ENCODE measurements at regions not wholly inside any gene's neighbourhood (a gene's known extent, or its start where the extent isn't known, plus 50 kb on each side); places are given as distances from the start of the nearest gene placed in this dataset.

DNA sequence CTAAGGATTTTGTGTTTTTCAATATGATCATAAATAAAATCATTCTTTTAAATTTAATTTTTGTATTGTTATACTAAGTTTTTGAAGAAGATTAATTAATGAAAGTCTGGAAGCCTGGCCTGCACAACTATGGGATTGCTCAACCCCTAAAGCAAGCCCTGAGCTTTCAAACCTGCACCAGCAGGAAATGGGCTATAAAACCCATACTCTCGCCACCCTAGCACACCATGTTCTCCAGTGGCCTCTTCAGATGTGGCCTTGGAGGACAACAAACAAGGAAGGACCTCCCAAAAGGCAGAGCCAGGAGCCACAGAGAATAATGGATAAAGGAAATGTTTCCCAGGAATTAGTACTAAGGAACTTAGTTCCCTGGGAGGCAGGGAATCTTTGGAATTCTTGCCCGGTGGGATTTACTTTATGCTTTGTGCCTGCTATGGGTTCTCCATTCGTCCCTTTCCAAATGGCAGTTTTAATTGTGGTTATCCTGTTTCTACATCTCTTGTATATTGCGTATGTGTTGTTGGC, 212.5 kb downstream of the ZFP36L2 start:
- Histone ChIP-seq H3K4me3 (ENCODE audit: low read length, poor library complexity, severe bottlenecking) (no peak overlapping the region), H3K4me1 (ENCODE audit: insufficient read depth, low read length, poor library complexity, severe bottlenecking) (peaks cover 38% of the 10 kb centered on the region), H3K9me3 (ENCODE audit: insufficient read depth, low read depth, low read length) (no peaks in the 10 kb centered on the region), H3K27me3 (ENCODE audit: insufficient read depth, low read length, poor library complexity, severe bottlenecking) (no peaks in the 10 kb centered on the region), H3K4me2 (ENCODE audit: low read depth, low read length, poor library complexity, severe bottlenecking) (peak overlapping the region; percentile 41), H3K9me2 (replicated peaks; ENCODE audit: low read depth, low read length) (no peaks in the 10 kb centered on the region), H3K9ac (ENCODE audit: low read depth, low read length, poor library complexity, severe bottlenecking) (no peak overlapping the region), H4K20me1 (ENCODE audit: insufficient read depth, low read length, poor library complexity, severe bottlenecking) (no peaks in the 10 kb centered on the region), H3K36me3 (ENCODE audit: insufficient read depth, low read length) (no peaks in the 10 kb centered on the region), H3F3A (ENCODE audit: low read depth) (no peaks in the 10 kb centered on the region), H3K79me2 (ENCODE audit: insufficient read depth, low read length) (no peaks in the 10 kb centered on the region), H2AFZ (ENCODE audit: low read length) (no peak overlapping the region)
- TF ChIP-seq EZH2phosphoT487 (IDR thresholded peaks at IDR 0.05; ENCODE audit: borderline replicate concordance), result no peak
- TF ChIP-seq, protein P1, sequence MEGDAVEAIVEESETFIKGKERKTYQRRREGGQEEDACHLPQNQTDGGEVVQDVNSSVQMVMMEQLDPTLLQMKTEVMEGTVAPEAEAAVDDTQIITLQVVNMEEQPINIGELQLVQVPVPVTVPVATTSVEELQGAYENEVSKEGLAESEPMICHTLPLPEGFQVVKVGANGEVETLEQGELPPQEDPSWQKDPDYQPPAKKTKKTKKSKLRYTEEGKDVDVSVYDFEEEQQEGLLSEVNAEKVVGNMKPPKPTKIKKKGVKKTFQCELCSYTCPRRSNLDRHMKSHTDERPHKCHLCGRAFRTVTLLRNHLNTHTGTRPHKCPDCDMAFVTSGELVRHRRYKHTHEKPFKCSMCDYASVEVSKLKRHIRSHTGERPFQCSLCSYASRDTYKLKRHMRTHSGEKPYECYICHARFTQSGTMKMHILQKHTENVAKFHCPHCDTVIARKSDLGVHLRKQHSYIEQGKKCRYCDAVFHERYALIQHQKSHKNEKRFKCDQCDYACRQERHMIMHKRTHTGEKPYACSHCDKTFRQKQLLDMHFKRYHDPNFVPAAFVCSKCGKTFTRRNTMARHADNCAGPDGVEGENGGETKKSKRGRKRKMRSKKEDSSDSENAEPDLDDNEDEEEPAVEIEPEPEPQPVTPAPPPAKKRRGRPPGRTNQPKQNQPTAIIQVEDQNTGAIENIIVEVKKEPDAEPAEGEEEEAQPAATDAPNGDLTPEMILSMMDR (conservative IDR thresholded peaks at IDR 0.05; ENCODE audit: low read length), result no peak

DNA sequence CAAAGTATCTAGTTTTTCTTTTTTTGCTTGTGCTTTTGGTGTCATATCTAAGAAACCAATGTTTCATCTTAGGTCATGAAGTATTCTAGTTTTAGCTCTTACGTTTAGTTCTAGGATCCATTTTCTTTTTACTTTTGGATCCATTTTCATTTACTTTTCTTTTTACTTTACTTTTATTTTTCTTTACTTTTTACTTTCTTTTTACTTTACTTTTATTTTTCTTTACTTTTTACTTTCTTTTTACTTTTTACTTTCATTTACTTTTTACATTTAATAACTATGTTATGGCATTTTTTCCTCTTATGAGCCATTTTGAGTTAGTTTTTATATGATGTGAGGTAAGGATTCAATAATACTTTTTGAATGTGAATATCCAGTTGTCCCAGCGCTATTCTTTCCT, 213.4 kb downstream of the ZFP36L2 start:
- Histone ChIP-seq H3K4me1 (ENCODE audit: insufficient read depth, low read length, poor library complexity, severe bottlenecking) (peaks cover 38% of the 10 kb centered on the region), H3K4me3 (ENCODE audit: low read length, poor library complexity, severe bottlenecking) (no peak overlapping the region), H3K9me2 (replicated peaks; ENCODE audit: low read depth, low read length) (no peaks in the 10 kb centered on the region), H2AFZ (ENCODE audit: low read length) (no peak overlapping the region), H4K20me1 (ENCODE audit: insufficient read depth, low read length, poor library complexity, severe bottlenecking) (no peaks in the 10 kb centered on the region), H3F3A (ENCODE audit: low read depth) (no peaks in the 10 kb centered on the region), H3K9ac (ENCODE audit: low read depth, low read length, poor library complexity, severe bottlenecking) (no peak overlapping the region), H3K9me3 (ENCODE audit: insufficient read depth, low read depth, low read length) (peaks cover 1% of the 10 kb centered on the region; the same call in 1 of the 2 replicates), H3K27me3 (ENCODE audit: insufficient read depth, low read length, poor library complexity, severe bottlenecking) (no peaks in the 10 kb centered on the region), H3K4me2 (ENCODE audit: low read depth, low read length, poor library complexity, severe bottlenecking) (no peak overlapping the region), H3K36me3 (ENCODE audit: insufficient read depth, low read length) (no peaks in the 10 kb centered on the region), H3K79me2 (ENCODE audit: insufficient read depth, low read length) (no peaks in the 10 kb centered on the region)
- no peak for TF ChIP-seq EZH2phosphoT487 (IDR thresholded peaks at IDR 0.05; ENCODE audit: borderline replicate concordance)
- TF ChIP-seq, protein P1 (conservative IDR thresholded peaks at IDR 0.05; ENCODE audit: low read length), result no peak

DNA sequence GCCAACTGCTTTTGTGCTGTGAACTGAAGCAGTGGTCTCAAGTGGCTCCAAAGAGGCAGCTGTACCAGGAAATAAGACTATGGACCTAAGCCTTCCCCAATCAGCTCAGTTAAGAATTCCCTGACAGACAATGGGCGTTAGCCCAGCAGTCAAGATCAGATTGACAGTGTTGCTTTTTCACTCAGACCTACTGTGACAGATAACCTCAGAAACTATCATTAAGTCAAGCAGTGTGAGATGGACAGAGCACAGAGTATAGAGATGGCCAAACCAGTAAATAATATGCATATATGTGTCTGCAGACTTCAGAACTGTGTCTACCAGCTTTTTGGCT, 215.3 kb downstream of the ZFP36L2 start:
- no peaks in the 10 kb centered on the region for H3K27me3 ChIP-seq (ENCODE audit: insufficient read depth, low read length, poor library complexity, severe bottlenecking)
- no peaks in the 10 kb centered on the region for H3K9me2 ChIP-seq (replicated peaks; ENCODE audit: low read depth, low read length)
- H3K9ac ChIP-seq (ENCODE audit: low read depth, low read length, poor library complexity, severe bottlenecking), result peak overlapping the region; percentile 12
- H3K4me2 ChIP-seq (ENCODE audit: low read depth, low read length, poor library complexity, severe bottlenecking), result peak overlapping the region; percentile 54
- peaks cover 46% of the 10 kb centered on the region for H3K4me1 ChIP-seq (ENCODE audit: insufficient read depth, low read length, poor library complexity, severe bottlenecking)
- no peaks in the 10 kb centered on the region for H3K36me3 ChIP-seq (ENCODE audit: insufficient read depth, low read length)
- H3K79me2 ChIP-seq (ENCODE audit: insufficient read depth, low read length), result no peaks in the 10 kb centered on the region
- H3K9me3 ChIP-seq (ENCODE audit: insufficient read depth, low read depth, low read length), result peaks cover 5% of the 10 kb centered on the region; the same call in 1 of the 2 replicates
- H4K20me1 ChIP-seq (ENCODE audit: insufficient read depth, low read length, poor library complexity, severe bottlenecking), result no peaks in the 10 kb centered on the region
- TF ChIP-seq, protein P1 (conservative IDR thresholded peaks at IDR 0.05; ENCODE audit: low read length), result no peak
- TF ChIP-seq EZH2phosphoT487 (IDR thresholded peaks at IDR 0.05; ENCODE audit: borderline replicate concordance), result no peak
- peak overlapping the region; percentile 7 for H3K4me3 ChIP-seq (ENCODE audit: low read length, poor library complexity, severe bottlenecking)
- H3F3A ChIP-seq (ENCODE audit: low read depth), result no peaks in the 10 kb centered on the region
- H2AFZ ChIP-seq (ENCODE audit: low read length), result peak overlapping the region; percentile 70

All from Loucy (cell line).